Neural cell (in vitro differentiated cells): ENCODE measurements at regions not wholly inside any gene's neighbourhood (a gene's known extent, or its start where the extent isn't known, plus 50 kb on each side); places are given as distances from the start of the nearest gene placed in this dataset.

Experiments used
- EP300 ChIP-seq: fragments of 450-650 bp; conservative IDR thresholded peaks from 2 replicates; pipeline ENCODE4 v1.6.1; 2014; ENCODE audit warnings: antibody characterized with exemption, mild to moderate bottlenecking, moderate library complexity; ENCODE audit not compliant: poor library complexity, severe bottlenecking
- POLR2AphosphoS5 ChIP-seq: IDR thresholded peaks from 2 replicates; pipeline ENCODE4 v1.6.1; 2012

DNA sequence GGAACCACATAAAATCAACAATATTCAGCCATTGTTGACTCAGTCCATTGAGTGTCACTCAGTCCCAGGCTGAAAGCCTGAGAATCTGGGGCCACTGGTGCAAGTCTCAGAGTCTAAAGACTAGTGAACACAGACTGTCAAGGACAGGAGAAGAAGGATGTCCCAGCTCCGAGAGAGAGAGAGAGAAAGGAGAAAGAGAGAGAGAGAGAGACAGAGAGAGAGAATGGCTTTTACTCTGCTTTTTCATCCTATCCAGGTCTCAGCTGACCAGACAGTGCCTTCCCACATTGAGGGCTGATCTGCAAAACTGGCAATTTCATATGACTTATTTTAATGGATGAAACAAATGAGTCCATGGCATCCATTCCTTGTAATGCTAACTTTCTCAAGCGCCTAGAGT, 984.1 kb downstream of the UQCRFS1 start:
- TF ChIP-seq EP300, result no peak
- no peak for TF ChIP-seq POLR2AphosphoS5
